Thoracic aorta (tissue), 2 donors: ENCODE measurements at regions not wholly inside any gene's neighbourhood (a gene's known extent, or its start where the extent isn't known, plus 50 kb on each side); places are given as distances from the start of the nearest gene placed in this dataset.

Experiments used
- ATAC-seq: fragments of 150-250 bp; one replicate; pipeline ENCODE4 v1.8.0; 2017; ENCODE audit warnings: low read depth; ENCODE audit not compliant: insufficient number of reproducible peaks, low FRiP score
- DNase-seq: peaks from one replicate; pipeline ENCODE4 v3.0.0-alpha.2; 2020; ENCODE audit warnings: low spot score
- H3K27ac ChIP-seq, 2 donors: fragments of 200-600 bp; sonication (generic); 1 replicate in 1 of 2; 2 replicates in 1 of 2; pipeline ENCODE4 v1.5.1; 2016; ENCODE audit warnings: mild to moderate bottlenecking in 2 of 2, moderate library complexity in 2 of 2
- H3K27me3 ChIP-seq: fragments of 200-600 bp; sonication (generic); replicated peaks from 2 replicates; pipeline ENCODE4 v1.6.0; 2016; ENCODE audit warnings: mild to moderate bottlenecking; ENCODE audit not compliant: insufficient read depth
- H3K36me3 ChIP-seq: fragments of 200-600 bp; sonication (generic); one replicate; pipeline ENCODE4 v1.5.1; 2016
- H3K4me1 ChIP-seq, 2 donors: fragments of 200-600 bp; sonication (generic); 1 replicate in 1 of 2; 2 replicates in 1 of 2; pipeline versions ENCODE4 v1.5.1 to v1.6.0; 2016; ENCODE audit warnings: low read depth in 2 of 2, mild to moderate bottlenecking in 1 of 2; ENCODE audit not compliant: control insufficient read depth in 1 of 2
- H3K4me3 ChIP-seq: fragments of 200-600 bp; sonication (generic); 2 replicates; pipeline ENCODE4 v1.5.1; 2016; ENCODE audit warnings: mild to moderate bottlenecking
- H3K9me3 ChIP-seq: fragments of 200-600 bp; sonication (generic); 2 replicates; pipeline ENCODE4 v1.5.1; 2016
- CTCF ChIP-seq: fragments of 200-600 bp; sonication (generic); IDR thresholded peaks from one replicate; pipeline ENCODE4 v1.5.1; 2019; ENCODE audit warnings: antibody characterized with exemption

GRCh38 chr18:11286431-11286830, 137.1 kb upstream of the PIEZO2 start:
- TF ChIP-seq CTCF, result no peak
- DNase-seq (no peak), ATAC-seq (no peak)

GRCh38 chr18:11284811-11285210, 135.4 kb upstream of the PIEZO2 start:
- Histone ChIP-seq H3K9me3 (no peaks in the 10 kb centered on the region), H3K4me3 (no peak overlapping the region), H3K27me3 (no peaks in the 10 kb centered on the region), H3K27ac (no peak overlapping the region), H3K4me1 (peaks cover 9 to 28% of the 10 kb centered on the region in 2 donors), H3K36me3 (no peaks in the 10 kb centered on the region)
- TF ChIP-seq CTCF, result no peak
- ATAC-seq (no peak), DNase-seq (no peak)

More at GRCh38 chr18:11286431-11286830, 137.1 kb upstream of the PIEZO2 start:
- H3K9me3 ChIP-seq, result no peaks in the 10 kb centered on the region
- no peaks in the 10 kb centered on the region for H3K27me3 ChIP-seq
- no peak overlapping the region for H3K4me3 ChIP-seq
- peaks cover 9 to 28% of the 10 kb centered on the region in 2 donors for H3K4me1 ChIP-seq
- no peaks in the 10 kb centered on the region for H3K36me3 ChIP-seq
- H3K27ac ChIP-seq, result no peak overlapping the region

GRCh38 chr18:11284349-11284748, 135.0 kb upstream of the PIEZO2 start:
- no peaks in the 10 kb centered on the region for H3K27me3 ChIP-seq
- no peaks in the 10 kb centered on the region for H3K36me3 ChIP-seq
- H3K4me3 ChIP-seq, result no peak overlapping the region

GRCh38 chr18:11283479-11284161, 134.3 kb upstream of the PIEZO2 start:
- TF ChIP-seq CTCF, result no peak
- no peak for ATAC-seq
- Histone ChIP-seq H3K4me3 (no peak overlapping the region), H3K9me3 (no peaks in the 10 kb centered on the region), H3K27ac (peak overlapping the region in 1 of 2 donors; percentile 11), H3K4me1 (peaks cover 9 to 28% of the 10 kb centered on the region in 2 donors), H3K36me3 (no peaks in the 10 kb centered on the region), H3K27me3 (no peaks in the 10 kb centered on the region)
- no peak for DNase-seq

More at GRCh38 chr18:11284349-11284748, 135.0 kb upstream of the PIEZO2 start:
- H3K4me1 ChIP-seq, result peaks cover 9 to 28% of the 10 kb centered on the region in 2 donors
- ATAC-seq, result no peak
- H3K27ac ChIP-seq, result no peak overlapping the region
- H3K9me3 ChIP-seq, result no peaks in the 10 kb centered on the region
- no peak for TF ChIP-seq CTCF
- no peak for DNase-seq

- DNase-seq (no peak), ATAC-seq (no peak)
- no peak overlapping the region for H3K27ac ChIP-seq
- H3K4me1 ChIP-seq, result peaks cover 4 to 14% of the 10 kb centered on the region in 2 donors
- no peaks in the 10 kb centered on the region for H3K27me3 ChIP-seq
- TF ChIP-seq CTCF, result no peak
- H3K4me3 ChIP-seq, result no peak overlapping the region
- H3K36me3 ChIP-seq, result no peaks in the 10 kb centered on the region
- no peaks in the 10 kb centered on the region for H3K9me3 ChIP-seq
Observed at GRCh38 chr18:11279461-11279860, 130.1 kb upstream of the PIEZO2 start.
